GM19023 (cell line): ENCODE measurements at regions not wholly inside any gene's neighbourhood (a gene's known extent, or its start where the extent isn't known, plus 50 kb on each side); places are given as distances from the start of the nearest gene placed in this dataset.

ENCODE experiments used
- ATAC-seq: cut with Tn5 transposase; IDR thresholded peaks from one replicate; pipeline ENCODE4 v1.9.1; 2021; ENCODE audit warnings: mild to moderate bottlenecking, moderate library complexity; ENCODE audit not compliant: unreplicated experiment

GRCh38 chr9:87148331-87149104 is 201.2 kb upstream of the GAS1 start:
- no peak for ATAC-seq

GRCh38 chr9:87149799-87150198 is 202.5 kb upstream of the GAS1 start:
- ATAC-seq: no peak

DNA sequence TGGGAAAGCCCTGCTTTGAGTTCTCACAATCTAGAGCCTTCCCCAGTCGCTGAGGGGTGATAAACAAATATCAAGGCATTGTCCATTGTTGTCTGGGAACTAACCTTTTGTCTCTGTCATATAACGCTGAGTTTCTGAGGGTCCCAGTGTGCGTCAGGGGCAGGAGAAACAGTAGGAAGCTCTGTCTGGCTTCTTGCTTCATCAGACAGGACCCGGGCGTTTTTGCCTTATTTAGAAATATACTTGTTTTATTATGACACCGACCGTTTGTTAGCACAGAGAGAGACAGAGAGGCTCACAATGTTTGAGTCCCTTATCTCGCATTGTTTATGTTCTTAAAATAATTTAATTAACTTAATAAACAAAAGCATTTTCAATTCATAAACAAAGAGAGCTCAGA is 204.9 kb upstream of the GAS1 start:
- ATAC-seq: no peak

DNA sequence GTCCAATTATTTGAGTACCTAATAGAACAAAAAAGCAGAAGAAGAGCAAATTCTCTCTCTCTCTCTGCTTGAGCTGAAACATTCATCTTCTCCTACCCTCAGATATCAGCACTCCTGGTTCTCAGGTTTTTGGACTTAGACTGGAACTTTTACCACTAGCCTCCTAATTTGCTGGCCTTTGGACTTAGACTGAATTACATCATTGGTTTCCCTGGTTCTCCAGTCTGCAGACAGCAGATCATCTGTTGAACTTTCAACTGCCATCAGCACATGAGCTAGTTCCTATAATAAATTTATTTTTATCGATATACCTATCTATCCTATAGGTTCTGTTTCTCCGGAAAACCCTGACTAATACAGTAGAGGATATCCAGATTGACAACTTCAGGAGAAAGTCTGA is 208.9 kb upstream of the GAS1 start:
- ATAC-seq: no peak

DNA sequence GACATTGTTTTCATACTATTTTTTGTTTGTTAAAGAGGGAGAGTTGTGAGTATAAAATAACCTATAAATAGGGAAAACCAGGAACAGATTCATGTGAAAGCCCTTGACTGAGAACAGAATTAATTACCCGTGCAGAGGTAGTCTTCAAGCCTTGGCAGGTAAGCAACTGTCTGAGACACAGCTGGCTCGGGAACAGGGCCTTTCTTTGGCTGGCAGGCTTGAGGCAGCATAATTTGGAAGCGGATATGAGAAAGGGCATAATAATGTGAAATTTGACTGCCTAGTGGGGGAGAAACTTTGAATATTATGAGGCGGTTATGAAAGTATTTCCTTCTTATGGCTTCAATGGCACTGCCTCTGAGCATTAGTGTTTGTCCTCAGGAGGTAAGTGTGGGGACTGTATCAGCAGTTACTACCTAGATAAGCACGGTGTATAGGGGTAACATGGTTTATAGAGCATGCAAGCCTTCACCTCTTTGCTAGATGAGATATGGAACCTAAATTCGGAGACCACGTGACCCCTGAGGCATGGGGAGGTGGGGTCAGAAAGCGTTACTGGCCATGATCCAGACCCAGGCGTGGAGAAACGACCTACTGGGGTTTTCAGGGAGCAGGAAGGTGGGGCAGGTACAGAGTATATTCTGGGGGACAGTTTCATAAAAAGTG is 210.2 kb upstream of the GAS1 start:
- ATAC-seq: no peak

GRCh38 chr9:87158765-87159164 is 211.5 kb upstream of the GAS1 start:
- ATAC-seq: no peak

DNA sequence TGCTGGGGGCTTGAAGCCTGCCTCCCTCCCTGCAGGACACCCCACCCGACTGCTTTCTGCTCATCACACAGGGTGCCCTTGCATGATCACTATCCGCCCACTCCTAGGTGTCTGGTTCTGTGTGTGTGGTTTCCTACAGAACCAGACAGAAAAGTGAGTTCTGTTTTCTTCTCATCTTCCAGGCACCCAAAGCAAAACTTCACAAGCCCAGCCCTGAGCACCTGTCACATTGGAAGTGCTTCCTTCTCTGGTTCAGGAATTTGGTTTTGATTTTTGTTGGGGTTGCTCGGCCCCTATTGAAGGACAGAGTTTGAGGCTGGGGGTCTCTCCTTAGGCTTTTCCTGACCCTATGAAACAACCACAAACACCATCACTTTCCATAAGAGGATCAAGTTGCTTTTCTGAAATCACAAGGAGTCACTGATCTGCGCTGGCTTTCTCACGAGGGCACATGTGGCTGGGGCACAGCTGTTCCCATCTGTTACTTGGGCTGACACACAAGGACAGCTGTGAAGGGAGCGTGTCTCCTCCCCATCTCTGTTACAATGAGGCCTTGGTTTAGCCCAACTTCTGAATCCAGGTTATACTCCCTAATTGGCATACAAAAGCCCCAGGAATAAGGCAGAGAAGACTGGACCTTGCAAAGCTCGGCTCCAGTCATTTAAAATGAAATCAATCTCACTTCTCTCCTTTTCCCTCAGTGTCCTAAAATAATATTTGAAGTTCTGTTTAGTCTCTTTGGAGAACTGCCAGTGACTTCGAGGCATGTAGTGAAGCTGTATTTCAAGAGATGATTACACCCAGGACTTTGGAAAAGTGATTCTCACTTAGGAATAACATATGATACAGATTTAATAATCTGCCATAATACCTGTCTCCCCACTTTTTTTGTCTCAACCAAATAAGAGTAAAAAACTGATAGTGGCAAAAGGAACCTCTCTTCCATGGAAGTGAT is 213.1 kb upstream of the GAS1 start:
- no peak for ATAC-seq

- ATAC-seq: no peak
These were observed 219.9 kb upstream of the GAS1 start for GRCh38 chr9:87167161-87167560.

- no peak for ATAC-seq
These were observed 220.3 kb upstream of the GAS1 start for GRCh38 chr9:87167582-87167981.

- no peak for ATAC-seq
These were observed 231.0 kb upstream of the GAS1 start for GRCh38 chr9:87178302-87178701.

DNA sequence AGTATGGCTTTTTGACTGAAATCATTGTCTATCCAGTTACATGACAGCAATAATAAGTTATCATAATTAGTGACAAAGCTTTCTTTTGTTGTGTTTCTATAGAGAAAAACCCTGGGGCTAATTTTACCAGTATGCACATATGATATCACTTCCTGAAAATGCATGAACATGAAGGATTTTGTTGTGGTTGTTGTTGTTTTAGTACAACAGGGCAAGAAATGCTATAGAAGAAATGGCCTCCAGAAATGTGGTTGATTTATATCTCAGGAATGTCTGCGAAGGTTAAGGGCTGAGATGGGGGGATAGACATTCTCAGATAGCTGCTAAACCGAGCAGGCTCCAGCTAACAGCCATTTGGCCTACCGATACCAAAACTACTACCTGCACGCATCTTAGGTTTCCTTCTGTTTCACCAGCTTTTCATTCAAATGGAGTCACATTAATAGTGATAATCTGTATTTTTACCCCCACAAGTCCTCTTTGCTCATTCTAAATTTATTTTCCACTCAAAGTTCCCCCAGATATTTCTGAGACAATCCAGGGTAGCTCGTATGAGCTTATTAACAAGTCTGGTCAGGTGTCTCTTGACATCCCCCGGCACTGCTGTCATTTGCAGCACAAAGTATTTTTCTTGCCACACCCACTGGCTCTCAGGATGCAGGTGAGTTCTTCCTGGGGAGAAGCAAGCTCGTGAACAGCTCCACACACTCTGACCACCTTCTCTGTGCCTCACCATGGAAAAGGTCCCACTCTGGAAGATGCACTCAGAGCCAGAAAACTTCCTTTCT is 232.4 kb upstream of the GAS1 start:
- ATAC-seq: no peak

GRCh38 chr9:87180361-87180760 is 233.1 kb upstream of the GAS1 start:
- no peak for ATAC-seq

DNA sequence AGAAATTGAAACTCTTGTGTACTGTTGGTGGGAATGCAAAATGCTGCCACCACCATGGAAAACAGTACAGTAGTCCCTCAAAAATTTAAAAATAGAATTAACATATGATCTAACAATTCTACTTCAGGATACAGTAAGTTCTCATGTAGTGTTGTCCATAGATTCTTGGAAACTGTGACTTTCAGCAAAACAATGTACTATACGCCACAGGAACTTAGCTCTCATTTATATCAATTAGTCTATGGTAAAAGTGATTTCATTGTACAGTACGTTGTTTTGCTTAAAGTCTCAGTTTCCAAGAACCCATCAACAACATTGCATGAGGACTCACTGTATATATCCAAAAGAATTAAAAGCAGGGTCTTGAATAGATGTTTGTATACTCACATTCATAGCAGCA is 233.5 kb upstream of the GAS1 start:
- no peak for ATAC-seq

GRCh38 chr9:87181670-87182069 is 234.4 kb upstream of the GAS1 start:
- ATAC-seq: no peak

GRCh38 chr9:87184956-87185642 is 237.8 kb upstream of the GAS1 start:
- ATAC-seq: no peak

DNA sequence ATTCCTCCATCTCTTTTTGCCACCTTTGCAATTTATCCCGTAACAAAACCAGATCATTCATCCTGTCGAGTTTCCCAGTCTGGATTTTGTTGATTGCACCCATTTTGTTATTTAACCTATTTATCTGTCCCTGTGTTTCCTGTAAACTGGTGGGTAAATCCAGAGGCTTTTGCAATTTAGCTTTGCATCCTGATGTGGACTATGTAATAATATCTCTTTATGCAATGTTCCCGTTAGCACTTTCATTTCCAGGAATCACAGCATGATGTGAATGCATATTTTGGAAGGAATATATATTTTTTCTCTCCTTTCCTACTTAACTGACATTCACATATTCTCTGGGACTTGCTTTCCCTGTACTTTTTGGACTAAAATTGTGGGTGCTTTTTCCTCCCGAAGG is 240.3 kb upstream of the GAS1 start:
- no peak for ATAC-seq

DNA sequence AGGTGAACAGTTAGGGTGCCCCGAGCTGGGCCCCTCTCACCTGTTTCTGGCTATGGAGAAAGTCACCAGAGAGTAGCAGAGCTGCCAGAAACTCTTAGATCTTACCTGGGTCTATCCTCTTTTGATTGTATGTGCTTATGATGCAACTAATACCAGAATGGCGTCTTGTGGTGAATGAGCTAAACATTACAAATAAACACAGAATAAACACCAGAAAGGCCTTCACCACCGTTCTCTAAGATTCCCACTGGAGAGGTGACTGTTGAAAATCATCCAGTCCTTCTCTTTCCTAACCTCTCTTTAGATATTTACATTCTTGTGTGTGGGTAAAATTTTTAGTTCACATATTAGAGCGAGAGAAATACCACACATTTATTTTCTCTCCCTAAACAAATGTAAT is 241.7 kb upstream of the GAS1 start:
- ATAC-seq: no peak

DNA sequence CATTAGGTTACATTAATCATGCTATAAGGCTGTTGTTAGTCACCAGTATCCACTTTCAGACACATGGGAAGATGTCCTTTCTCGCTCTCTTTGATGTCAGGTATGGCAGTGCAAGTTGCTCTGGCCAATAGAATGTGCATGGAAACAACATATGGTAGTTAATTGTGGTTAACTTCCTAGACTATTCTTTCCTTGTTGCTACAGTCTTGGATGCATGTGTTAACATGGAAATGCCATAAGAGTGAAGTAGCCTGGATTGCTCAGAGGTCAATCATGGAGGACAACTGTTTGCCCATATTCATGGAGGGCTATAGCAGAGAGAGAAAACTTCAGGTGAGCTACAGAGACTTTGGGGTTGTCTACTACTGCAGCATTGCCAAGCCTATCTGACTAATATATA is 245.8 kb upstream of the GAS1 start:
- ATAC-seq: no peak

GRCh38 chr9:87193925-87194868 is 246.9 kb upstream of the GAS1 start:
- no peak for ATAC-seq
